ENCODE measurements at regions not wholly inside any gene's neighbourhood (a gene's known extent, or its start where the extent isn't known, plus 50 kb on each side); places are given as distances from the start of the nearest gene placed in this dataset.

GRCh38 chr9:23636199-23636598 lies 189.8 kb downstream of the ELAVL2 start:
- Histone ChIP-seq H3K9me3 (no peaks in the 10 kb centered on the region), H3K27me3 (no peaks in the 10 kb centered on the region), H3K4me3 (no peak overlapping the region), H3K36me3 (no peaks in the 10 kb centered on the region), H3K27ac (no peak overlapping the region), H3K4me1 (no peaks in the 10 kb centered on the region)
- in situ Hi-C loops (cut with MboI; ENCODE audit: low sequenced_read_pairs in 4 of 4): loop anchor here in 1 of 4 donors (25.0 kb wide), 1 partner anchor 101 kb away; no protein-coding TSS in a partner anchor
- intact Hi-C loops (cut with DNase I; ENCODE audit: low total_unique reads): no loop called here
- no peak for DNase-seq
- ATAC-seq: no peak
- TF ChIP-seq POLR2A (IDR thresholded peaks at IDR 0.05): no peak

GRCh38 chr9:23638011-23638410 lies 188.0 kb downstream of the ELAVL2 start:
- H3K27ac ChIP-seq: no peak overlapping the region
- no peak for TF ChIP-seq CTCF (IDR thresholded peaks at IDR 0.05 in 4 of 5, conservative IDR thresholded peaks at IDR 0.05 in 1 of 5)
- no peak for TF ChIP-seq POLR2A (IDR thresholded peaks at IDR 0.05)
- H3K4me1 ChIP-seq: no peaks in the 10 kb centered on the region
- intact Hi-C loops (cut with DNase I; ENCODE audit: low total_unique reads) (no loop called here), in situ Hi-C loops (cut with MboI; ENCODE audit: low sequenced_read_pairs in 4 of 4) (loop anchor here in 1 of 4 donors (25.0 kb wide), 1 partner anchor 99 kb away; no protein-coding TSS in a partner anchor)
- DNase-seq: no peak
- H3K36me3 ChIP-seq: no peaks in the 10 kb centered on the region
- ATAC-seq: no peak
- H3K4me3 ChIP-seq: no peak overlapping the region
- H3K9me3 ChIP-seq: no peaks in the 10 kb centered on the region
- no peaks in the 10 kb centered on the region for H3K27me3 ChIP-seq

- no peak for ATAC-seq
- no peaks in the 10 kb centered on the region for H3K36me3 ChIP-seq
- no peak overlapping the region for H3K27ac ChIP-seq
- H3K4me1 ChIP-seq: no peaks in the 10 kb centered on the region
- no peaks in the 10 kb centered on the region for H3K27me3 ChIP-seq
- in situ Hi-C loops (cut with MboI; ENCODE audit: low sequenced_read_pairs in 4 of 4): loop anchor here in 1 of 4 donors (25.0 kb wide), 1 partner anchor 98 kb away; no protein-coding TSS in a partner anchor
- H3K9me3 ChIP-seq: no peaks in the 10 kb centered on the region
- H3K4me3 ChIP-seq: no peak overlapping the region
- intact Hi-C loops (cut with DNase I; ENCODE audit: low total_unique reads): no loop called here
- DNase-seq: no peak
- TF ChIP-seq CTCF (IDR thresholded peaks at IDR 0.05 in 4 of 5, conservative IDR thresholded peaks at IDR 0.05 in 1 of 5) (no peak), POLR2A (IDR thresholded peaks at IDR 0.05) (no peak)
Measured at GRCh38 chr9:23638837-23639426, 187.1 kb downstream of the ELAVL2 start.

Measured in gastrocnemius medialis (tissue), 4 donors.